ENCODE measurements at regions not wholly inside any gene's neighbourhood (a gene's known extent, or its start where the extent isn't known, plus 50 kb on each side); places are given as distances from the start of the nearest gene placed in this dataset.
"Not testable (repeated sequence)": the region's sequence is repeated elsewhere in the genome, so short reads cannot be mapped to it uniquely, and the experiment has no call there.

DNA sequence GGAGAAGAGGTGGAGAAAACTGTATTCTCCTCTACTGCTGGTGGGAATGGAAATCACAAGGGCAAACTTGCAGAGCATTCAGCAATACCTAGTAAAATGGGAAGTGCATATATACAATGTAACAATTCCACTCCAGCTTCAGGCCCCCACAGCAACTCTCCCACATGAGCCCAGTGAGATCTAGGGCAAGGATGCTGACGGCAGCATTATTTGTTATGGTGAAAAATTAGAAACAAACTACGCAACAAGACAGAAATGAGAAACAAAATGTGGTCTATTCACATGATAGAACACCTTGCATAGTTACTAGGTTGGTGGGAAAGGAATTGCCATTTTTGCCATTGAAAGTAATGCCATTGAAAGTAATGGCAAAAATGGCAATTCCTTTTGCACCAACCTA, 98.9 kb upstream of the SRSF6 start:
- Histone ChIP-seq H4K20me1 (ENCODE audit: control insufficient read depth, insufficient read depth, low read depth, low read length) (no peaks in the 10 kb centered on the region), H3K27me3 (ENCODE audit: control insufficient read depth, low read length) (no peaks in the 10 kb centered on the region)
- no peak for TF ChIP-seq EZH2phosphoT487 (IDR thresholded peaks at IDR 0.05; ENCODE audit: borderline replicate concordance, low read length)
- TF ChIP-seq, protein P1, sequence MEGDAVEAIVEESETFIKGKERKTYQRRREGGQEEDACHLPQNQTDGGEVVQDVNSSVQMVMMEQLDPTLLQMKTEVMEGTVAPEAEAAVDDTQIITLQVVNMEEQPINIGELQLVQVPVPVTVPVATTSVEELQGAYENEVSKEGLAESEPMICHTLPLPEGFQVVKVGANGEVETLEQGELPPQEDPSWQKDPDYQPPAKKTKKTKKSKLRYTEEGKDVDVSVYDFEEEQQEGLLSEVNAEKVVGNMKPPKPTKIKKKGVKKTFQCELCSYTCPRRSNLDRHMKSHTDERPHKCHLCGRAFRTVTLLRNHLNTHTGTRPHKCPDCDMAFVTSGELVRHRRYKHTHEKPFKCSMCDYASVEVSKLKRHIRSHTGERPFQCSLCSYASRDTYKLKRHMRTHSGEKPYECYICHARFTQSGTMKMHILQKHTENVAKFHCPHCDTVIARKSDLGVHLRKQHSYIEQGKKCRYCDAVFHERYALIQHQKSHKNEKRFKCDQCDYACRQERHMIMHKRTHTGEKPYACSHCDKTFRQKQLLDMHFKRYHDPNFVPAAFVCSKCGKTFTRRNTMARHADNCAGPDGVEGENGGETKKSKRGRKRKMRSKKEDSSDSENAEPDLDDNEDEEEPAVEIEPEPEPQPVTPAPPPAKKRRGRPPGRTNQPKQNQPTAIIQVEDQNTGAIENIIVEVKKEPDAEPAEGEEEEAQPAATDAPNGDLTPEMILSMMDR (IDR thresholded peaks at IDR 0.05; ENCODE audit: low read depth, low read length, poor library complexity, severe bottlenecking) = no peak

DNA sequence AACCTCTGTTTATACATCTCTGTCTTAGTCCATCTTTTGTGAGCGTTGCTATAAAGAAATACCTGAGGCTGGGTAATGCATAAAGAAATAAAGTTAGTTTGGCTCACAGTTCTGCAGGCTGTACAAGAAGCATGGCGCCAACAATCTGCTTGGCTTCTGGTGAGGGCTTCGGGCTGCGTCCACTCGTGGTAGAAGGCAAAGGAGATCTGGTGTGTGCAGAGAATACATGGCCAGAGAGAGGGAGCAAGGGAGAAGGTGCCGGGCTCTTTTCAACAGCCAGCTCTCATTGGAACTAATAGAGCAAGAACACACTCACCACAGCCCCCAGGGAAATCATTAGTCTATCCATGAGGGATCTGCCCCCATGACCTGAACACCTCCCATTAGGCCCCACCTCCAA, 100.3 kb upstream of the SRSF6 start:
- Histone ChIP-seq H3K9me2 (replicated peaks; ENCODE audit: control insufficient read depth, low read length) (no peaks in the 10 kb centered on the region), H3F3A (ENCODE audit: control insufficient read depth, insufficient read depth) (no peaks in the 10 kb centered on the region), H3K36me3 (ENCODE audit: control insufficient read depth, low read length) (no peaks in the 10 kb centered on the region), H3K79me2 (ENCODE audit: control insufficient read depth, low read length) (no peaks in the 10 kb centered on the region), H3K4me1 (ENCODE audit: control insufficient read depth, low read length) (no peaks in the 10 kb centered on the region), H3K4me2 (ENCODE audit: low read length) (no peak overlapping the region), H3K9me3 (ENCODE audit: control insufficient read depth, insufficient read depth, low read length) (no peaks in the 10 kb centered on the region), H3K4me3 (ENCODE audit: low read length) (no peak overlapping the region), H4K20me1 (ENCODE audit: control insufficient read depth, insufficient read depth, low read depth, low read length) (no peaks in the 10 kb centered on the region), H3K27me3 (ENCODE audit: control insufficient read depth, low read length) (no peaks in the 10 kb centered on the region), H3K27ac (ENCODE audit: low read depth, low read length) (no peak overlapping the region)
- TF ChIP-seq, protein P1 (IDR thresholded peaks at IDR 0.05; ENCODE audit: low read depth, low read length, poor library complexity, severe bottlenecking) = no peak
- no peak for TF ChIP-seq EZH2phosphoT487 (IDR thresholded peaks at IDR 0.05; ENCODE audit: borderline replicate concordance, low read length)

More for the DNA sequence above, 98.9 kb upstream of the SRSF6 start:
- Histone ChIP-seq H3K4me1 (ENCODE audit: control insufficient read depth, low read length) (no peaks in the 10 kb centered on the region), H3K79me2 (ENCODE audit: control insufficient read depth, low read length) (no peaks in the 10 kb centered on the region), H3K36me3 (ENCODE audit: control insufficient read depth, low read length) (no peaks in the 10 kb centered on the region), H3K9me3 (ENCODE audit: control insufficient read depth, insufficient read depth, low read length) (no peaks in the 10 kb centered on the region), H3K9me2 (replicated peaks; ENCODE audit: control insufficient read depth, low read length) (no peaks in the 10 kb centered on the region), H3F3A (ENCODE audit: control insufficient read depth, insufficient read depth) (no peaks in the 10 kb centered on the region), H3K4me3 (ENCODE audit: low read length) (no peak overlapping the region), H3K4me2 (ENCODE audit: low read length) (no peak overlapping the region), H3K27ac (ENCODE audit: low read depth, low read length) (no peak overlapping the region)

DNA sequence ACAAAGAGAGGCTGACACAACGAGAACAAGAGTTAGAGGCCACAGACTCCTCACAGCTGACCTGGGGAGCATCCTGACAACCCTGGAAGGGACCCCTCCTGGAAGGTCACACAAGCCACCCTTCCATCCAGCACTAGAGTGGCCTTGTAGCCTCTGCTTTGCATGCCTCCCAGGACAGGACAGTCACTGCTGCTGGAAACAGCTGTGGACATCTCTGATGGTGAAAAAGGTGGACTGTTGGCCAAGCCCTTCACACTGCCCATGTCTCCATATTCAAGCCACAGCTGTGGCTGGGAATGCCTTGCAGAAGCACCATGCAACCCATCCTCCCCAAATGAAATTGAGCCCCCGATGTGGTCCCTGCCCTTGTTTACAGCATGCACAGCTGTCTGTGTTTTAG, 102.1 kb upstream of the SRSF6 start:
- Histone ChIP-seq H3K4me2 (ENCODE audit: low read length) (no peak overlapping the region), H3K4me1 (ENCODE audit: control insufficient read depth, low read length) (no peaks in the 10 kb centered on the region), H4K20me1 (ENCODE audit: control insufficient read depth, insufficient read depth, low read depth, low read length) (no peaks in the 10 kb centered on the region), H3K9me3 (ENCODE audit: control insufficient read depth, insufficient read depth, low read length) (no peaks in the 10 kb centered on the region), H3K36me3 (ENCODE audit: control insufficient read depth, low read length) (no peaks in the 10 kb centered on the region), H3F3A (ENCODE audit: control insufficient read depth, insufficient read depth) (no peaks in the 10 kb centered on the region), H3K4me3 (ENCODE audit: low read length) (no peak overlapping the region), H3K9me2 (replicated peaks; ENCODE audit: control insufficient read depth, low read length) (no peaks in the 10 kb centered on the region), H3K79me2 (ENCODE audit: control insufficient read depth, low read length) (no peaks in the 10 kb centered on the region), H3K27me3 (ENCODE audit: control insufficient read depth, low read length) (no peaks in the 10 kb centered on the region), H3K27ac (ENCODE audit: low read depth, low read length) (no peak overlapping the region)
- TF ChIP-seq, protein P1 (IDR thresholded peaks at IDR 0.05; ENCODE audit: low read depth, low read length, poor library complexity, severe bottlenecking) = no peak
- no peak for TF ChIP-seq EZH2phosphoT487 (IDR thresholded peaks at IDR 0.05; ENCODE audit: borderline replicate concordance, low read length)

DNA sequence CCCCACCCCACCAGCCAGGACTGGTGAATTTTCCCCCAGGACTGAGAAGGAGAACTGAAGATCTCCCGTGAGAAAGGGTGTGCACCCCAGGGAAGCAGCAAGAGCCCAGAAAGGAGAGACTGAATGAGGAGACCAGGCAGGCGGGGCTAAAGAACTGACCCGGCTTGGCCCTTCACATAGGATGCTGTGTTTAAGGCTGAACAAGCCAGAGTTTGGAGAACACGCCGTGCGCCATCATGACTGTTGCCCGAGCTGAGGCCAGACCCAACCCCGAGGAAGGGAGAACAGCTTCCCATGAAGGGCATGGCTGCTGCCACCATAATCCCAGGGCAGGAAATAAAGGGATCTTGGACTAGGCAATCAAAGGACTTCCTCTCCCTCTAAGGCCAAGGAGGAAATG, 104.7 kb upstream of the SRSF6 start:
- Histone ChIP-seq H3K4me3 (ENCODE audit: low read length) (no peak overlapping the region), H3K27me3 (ENCODE audit: control insufficient read depth, low read length) (no peaks in the 10 kb centered on the region), H3K9me3 (ENCODE audit: control insufficient read depth, insufficient read depth, low read length) (no peaks in the 10 kb centered on the region), H3K4me2 (ENCODE audit: low read length) (no peak overlapping the region), H3K36me3 (ENCODE audit: control insufficient read depth, low read length) (no peaks in the 10 kb centered on the region), H3F3A (ENCODE audit: control insufficient read depth, insufficient read depth) (no peaks in the 10 kb centered on the region), H3K27ac (ENCODE audit: low read depth, low read length) (no peak overlapping the region), H3K4me1 (ENCODE audit: control insufficient read depth, low read length) (no peaks in the 10 kb centered on the region), H4K20me1 (ENCODE audit: control insufficient read depth, insufficient read depth, low read depth, low read length) (no peaks in the 10 kb centered on the region), H3K79me2 (ENCODE audit: control insufficient read depth, low read length) (no peaks in the 10 kb centered on the region), H3K9me2 (replicated peaks; ENCODE audit: control insufficient read depth, low read length) (no peaks in the 10 kb centered on the region)
- no peak for TF ChIP-seq EZH2phosphoT487 (IDR thresholded peaks at IDR 0.05; ENCODE audit: borderline replicate concordance, low read length)
- TF ChIP-seq, protein P1 (IDR thresholded peaks at IDR 0.05; ENCODE audit: low read depth, low read length, poor library complexity, severe bottlenecking) = no peak

DNA sequence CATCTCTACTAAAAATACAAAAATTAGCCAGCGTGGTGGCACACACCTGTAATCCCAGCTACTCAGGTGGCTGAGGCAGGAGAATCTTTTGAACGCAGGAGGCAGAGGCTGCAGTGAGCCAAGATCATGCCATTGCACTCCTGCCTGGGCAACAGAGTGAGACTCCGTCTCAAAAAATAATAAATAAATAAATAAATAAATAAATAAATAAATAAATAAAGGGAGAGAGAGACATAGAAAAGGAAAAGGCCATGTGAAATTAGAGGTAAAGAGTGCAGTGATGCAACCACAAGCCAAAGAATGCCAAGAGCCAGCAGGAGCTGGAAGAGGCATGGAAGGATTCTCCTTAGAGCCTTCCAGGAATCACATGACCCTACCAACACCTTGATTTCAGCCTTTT, 107.0 kb upstream of the SRSF6 start:
- not testable (repeated sequence) for H3K4me1 ChIP-seq (ENCODE audit: control insufficient read depth, low read length); H3K79me2 ChIP-seq (ENCODE audit: control insufficient read depth, low read length); H3K4me2 ChIP-seq (ENCODE audit: low read length); H3K27ac ChIP-seq (ENCODE audit: low read depth, low read length); H3K36me3 ChIP-seq (ENCODE audit: control insufficient read depth, low read length); H3K9me3 ChIP-seq (ENCODE audit: control insufficient read depth, insufficient read depth, low read length); H3F3A ChIP-seq (ENCODE audit: control insufficient read depth, insufficient read depth); H3K27me3 ChIP-seq (ENCODE audit: control insufficient read depth, low read length); H3K4me3 ChIP-seq (ENCODE audit: low read length); H3K9me2 ChIP-seq (replicated peaks; ENCODE audit: control insufficient read depth, low read length); H4K20me1 ChIP-seq (ENCODE audit: control insufficient read depth, insufficient read depth, low read depth, low read length)
